Tibial nerve (tissue), 4 donors: ENCODE measurements at regions not wholly inside any gene's neighbourhood (a gene's known extent, or its start where the extent isn't known, plus 50 kb on each side); places are given as distances from the start of the nearest gene placed in this dataset.

Source experiments
- DNase-seq, 2 donors: peaks; one replicate each; pipeline ENCODE4 v3.0.0-alpha.2; 2019; ENCODE audit warnings: low spot score in 2 of 2
- H3K27ac ChIP-seq, 4 donors: fragments of 200-600 bp; sonication (generic) in 3 of 4; one replicate each; pipeline ENCODE4 v1.5.1; 2017 to 2019; ENCODE audit warnings: mild to moderate bottlenecking in 1 of 4
- H3K27me3 ChIP-seq, 2 donors: fragments of 200-600 bp; sonication (generic) in 1 of 2; one replicate each; pipeline versions ENCODE4 v1.5.1 to v1.6.0; 2017 to 2019
- H3K36me3 ChIP-seq, 3 donors: fragments of 200-600 bp; sonication (generic); one replicate each; pipeline ENCODE4 v1.5.1; 2018 to 2019
- H3K4me1 ChIP-seq, 4 donors: fragments of 200-600 bp; sonication (generic) in 3 of 4; one replicate each; pipeline ENCODE4 v1.5.1; 2017 to 2019
- H3K4me3 ChIP-seq, 4 donors: fragments of 200-600 bp; sonication (generic) in 3 of 4; one replicate each; pipeline ENCODE4 v1.5.1; 2017 to 2019; ENCODE audit warnings: mild to moderate bottlenecking in 1 of 4, moderate library complexity in 1 of 4
- H3K9me3 ChIP-seq, 4 donors: fragments of 200-600 bp; sonication (generic) in 3 of 4; one replicate each; pipeline ENCODE4 v1.5.1; 2017 to 2019
- CTCF ChIP-seq, 5 experiments: fragments of 200-600 bp in 3 of 5; fragments of 450-650 bp in 2 of 5; sonication (generic) in 3 of 5; IDR thresholded peaks; one replicate each; pipeline ENCODE4 v1.5.1; 2016 to 2019; ENCODE audit warnings: antibody characterized with exemption in 5 of 5, mild to moderate bottlenecking in 3 of 5, moderate library complexity in 2 of 5
- EP300 ChIP-seq, 2 donors: sonication (generic); formaldehyde crosslinking; IDR thresholded peaks; one replicate each; pipeline ENCODE4 v1.6.1; 2017; ENCODE audit warnings: antibody characterized with exemption in 2 of 2, mild to moderate bottlenecking in 1 of 2
- POLR2A ChIP-seq, 2 donors: fragments of 450-650 bp; IDR thresholded peaks; one replicate each; pipeline ENCODE4 v1.6.1; 2017; ENCODE audit warnings: antibody characterized with exemption in 2 of 2, mild to moderate bottlenecking in 2 of 2, moderate library complexity in 2 of 2
- WGBS, 2 donors: methylation state at CpG; one replicate each; pipeline ENCODE4 v1.1.5; 2018; 5-methylcytosine and 5-hydroxymethylcytosine counted together

GRCh38 chr16:8026450-8026849, 563.9 kb downstream of the TMEM114 start:
- Histone ChIP-seq H3K36me3 (no peaks in the 10 kb centered on the region), H3K27ac (no peak overlapping the region), H3K27me3 (no peaks in the 10 kb centered on the region), H3K4me1 (no peaks in the 10 kb centered on the region), H3K4me3 (no peak overlapping the region), H3K9me3 (no peaks in the 10 kb centered on the region)
- 60 to 64% methylated on average over 5 of the region's 5 CpGs for WGBS, 2 donors
- TF ChIP-seq POLR2A (IDR thresholded peaks at IDR 0.05), result no peak
- no peak for TF ChIP-seq CTCF (IDR thresholded peaks at IDR 0.05)
- no peak for TF ChIP-seq EP300 (IDR thresholded peaks at IDR 0.05)
- no peak for DNase-seq

GRCh38 chr16:8023326-8023725, 567.0 kb downstream of the TMEM114 start:
- H3K4me3 ChIP-seq, result no peak overlapping the region
- 61 to 72% methylated on average over 3 of the region's 3 CpGs for WGBS, 2 donors
- H3K4me1 ChIP-seq, result no peaks in the 10 kb centered on the region
- H3K27ac ChIP-seq, result no peak overlapping the region
- H3K36me3 ChIP-seq, result no peaks in the 10 kb centered on the region
- no peaks in the 10 kb centered on the region for H3K27me3 ChIP-seq
- TF ChIP-seq POLR2A (IDR thresholded peaks at IDR 0.05) (no peak), EP300 (IDR thresholded peaks at IDR 0.05) (no peak), CTCF (IDR thresholded peaks at IDR 0.05) (no peak)
- no peak for DNase-seq
- no peaks in the 10 kb centered on the region for H3K9me3 ChIP-seq

- Histone ChIP-seq H3K27me3 (no peaks in the 10 kb centered on the region), H3K4me3 (no peak overlapping the region), H3K9me3 (peaks cover 0 to 19% (median 0%) of the 10 kb centered on the region in 4 donors), H3K27ac (no peak overlapping the region), H3K4me1 (no peaks in the 10 kb centered on the region), H3K36me3 (no peaks in the 10 kb centered on the region)
- DNase-seq, result no peak
- TF ChIP-seq EP300 (IDR thresholded peaks at IDR 0.05), result no peak
- no peak for TF ChIP-seq POLR2A (IDR thresholded peaks at IDR 0.05)
- TF ChIP-seq CTCF (IDR thresholded peaks at IDR 0.05), result no peak
- 56 to 67% methylated on average over 10 of the region's 10 CpGs for WGBS, 2 donors
Observed at GRCh38 chr16:8005096-8005860, 585.0 kb downstream of the TMEM114 start.

GRCh38 chr16:7998789-7999453, 591.4 kb downstream of the TMEM114 start:
- no peak for TF ChIP-seq EP300 (IDR thresholded peaks at IDR 0.05)
- no peak for TF ChIP-seq CTCF (IDR thresholded peaks at IDR 0.05)
- TF ChIP-seq POLR2A (IDR thresholded peaks at IDR 0.05), result no peak
- Histone ChIP-seq H3K4me1 (no peaks in the 10 kb centered on the region), H3K36me3 (no peaks in the 10 kb centered on the region), H3K9me3 (peaks cover 0 to 11% (median 0%) of the 10 kb centered on the region in 4 donors), H3K27me3 (no peaks in the 10 kb centered on the region), H3K4me3 (no peak overlapping the region), H3K27ac (no peak overlapping the region)
- WGBS, 2 donors, result 61 to 73% methylated on average over 11 of the region's 11 CpGs
- DNase-seq, result no peak

- no peak for DNase-seq
- no peak for TF ChIP-seq EP300 (IDR thresholded peaks at IDR 0.05)
- no peak for TF ChIP-seq CTCF (IDR thresholded peaks at IDR 0.05)
- TF ChIP-seq POLR2A (IDR thresholded peaks at IDR 0.05), result no peak
- no peaks in the 10 kb centered on the region for H3K4me1 ChIP-seq
- H3K27me3 ChIP-seq, result no peaks in the 10 kb centered on the region
- H3K9me3 ChIP-seq, result peaks cover 0 to 4% (median 0%) of the 10 kb centered on the region in 4 donors
- WGBS, 2 donors, result 73% methylated on average over 4 of the region's 4 CpGs
- no peak overlapping the region for H3K27ac ChIP-seq
- no peaks in the 10 kb centered on the region for H3K36me3 ChIP-seq
- H3K4me3 ChIP-seq, result no peak overlapping the region
Observed at GRCh38 chr16:7997966-7998365, 592.3 kb downstream of the TMEM114 start.
